DOHH2 (cell line): ENCODE measurements at regions not wholly inside any gene's neighbourhood (a gene's known extent, or its start where the extent isn't known, plus 50 kb on each side); places are given as distances from the start of the nearest gene placed in this dataset.

Experiments
- CTCF ChIP-seq: fragments of 200-600 bp; sonication (generic); IDR thresholded peaks from one replicate; pipeline ENCODE4 v1.5.1; 2014; ENCODE audit warnings: antibody characterized with exemption, mild to moderate bottlenecking, low read depth, low read length; ENCODE audit not compliant: poor library complexity, severe bottlenecking
- EZH2phosphoT487 ChIP-seq: fragments of 200-600 bp; sonication (generic); IDR thresholded peaks from 2 replicates; pipeline ENCODE4 v1.6.1; 2017; ENCODE audit warnings: borderline replicate concordance, mild to moderate bottlenecking, antibody characterized with exemption, low read length, moderate library complexity, mixed read lengths

- TF ChIP-seq CTCF, result no peak
- no peak for TF ChIP-seq EZH2phosphoT487
Observed at GRCh38 chr14:82896476-82896875, 1362.8 kb upstream of the SEL1L start.
